Ureter (tissue), 1 donor: ENCODE measurements at regions not wholly inside any gene's neighbourhood (a gene's known extent, or its start where the extent isn't known, plus 50 kb on each side); places are given as distances from the start of the nearest gene placed in this dataset.
"Not testable (repeated sequence)": the region's sequence is repeated elsewhere in the genome, so short reads cannot be mapped to it uniquely, and the experiment has no call there.

Experiments used
- DNase-seq: peaks from one replicate; pipeline ENCODE4 v3.0.0-alpha.2; 2020; ENCODE audit warnings: low spot score
- donor health status: DM: yes; HTN: yes; CAD: no.

GRCh38 chr3:18236726-18237125, 188.4 kb downstream of the SATB1 start:
- DNase-seq = no peak

- DNase-seq = no peak
These were observed 190.3 kb downstream of the SATB1 start for GRCh38 chr3:18234717-18235335.

GRCh38 chr3:18233987-18234716, 191.0 kb downstream of the SATB1 start:
- no peak for DNase-seq

GRCh38 chr3:18232317-18232716, 192.8 kb downstream of the SATB1 start:
- DNase-seq = no peak

- no peak for DNase-seq
These were observed 197.1 kb downstream of the SATB1 start for GRCh38 chr3:18228060-18228459.

- DNase-seq = no peak
These were observed 199.4 kb downstream of the SATB1 start for GRCh38 chr3:18225709-18226108.

- no peak for DNase-seq
These were observed 200.7 kb downstream of the SATB1 start for GRCh38 chr3:18224426-18224825.

GRCh38 chr3:18223974-18224373, 201.2 kb downstream of the SATB1 start:
- DNase-seq = no peak

GRCh38 chr3:18223571-18223970, 201.6 kb downstream of the SATB1 start:
- no peak for DNase-seq

GRCh38 chr3:18222686-18223085, 202.5 kb downstream of the SATB1 start:
- no peak for DNase-seq

GRCh38 chr3:18217507-18218174, 207.5 kb downstream of the SATB1 start:
- DNase-seq = no peak

GRCh38 chr3:18216996-18217395, 208.1 kb downstream of the SATB1 start:
- no peak for DNase-seq

GRCh38 chr3:18215639-18216038, 209.5 kb downstream of the SATB1 start:
- DNase-seq = no peak

GRCh38 chr3:18211116-18211515, 214.0 kb downstream of the SATB1 start:
- DNase-seq = no peak

GRCh38 chr3:18208856-18209255, 216.3 kb downstream of the SATB1 start:
- DNase-seq = no peak

- DNase-seq = no peak
These were observed 217.0 kb downstream of the SATB1 start for GRCh38 chr3:18208091-18208490.

GRCh38 chr3:18207226-18207625, 217.9 kb downstream of the SATB1 start:
- DNase-seq = no peak

GRCh38 chr3:18205701-18206100, 219.4 kb downstream of the SATB1 start:
- not testable (repeated sequence) for DNase-seq

GRCh38 chr3:18201315-18201714, 223.8 kb downstream of the SATB1 start:
- DNase-seq = no peak

GRCh38 chr3:18199757-18200156, 225.4 kb downstream of the SATB1 start:
- DNase-seq = no peak

- no peak for DNase-seq
These were observed 229.3 kb downstream of the SATB1 start for GRCh38 chr3:18195836-18196235.

GRCh38 chr3:18194431-18194830, 230.7 kb downstream of the SATB1 start:
- no peak for DNase-seq

GRCh38 chr3:18190646-18191045, 234.5 kb downstream of the SATB1 start:
- DNase-seq = no peak
